DOHH2 (cell line): ENCODE measurements at regions not wholly inside any gene's neighbourhood (a gene's known extent, or its start where the extent isn't known, plus 50 kb on each side); places are given as distances from the start of the nearest gene placed in this dataset.

Source experiments
- H3F3A ChIP-seq: fragments of 200-600 bp; sonication (generic), shearing (Covaris generic); 2 replicates; pipeline ENCODE4 v1.6.0; 2016; ENCODE audit warnings: antibody characterized with exemption, mild to moderate bottlenecking; ENCODE audit not compliant: control insufficient read depth, insufficient read depth
- H3K27ac ChIP-seq: fragments of 200-600 bp; sonication (generic); 2 replicates; pipeline ENCODE4 v1.5.1; 2014; ENCODE audit warnings: low read depth, mild to moderate bottlenecking, low read length, moderate library complexity
- H3K27me3 ChIP-seq: fragments of 200-600 bp; sonication (generic); 2 replicates; pipeline ENCODE4 v1.6.1; 2014; ENCODE audit warnings: mild to moderate bottlenecking, low read length, mixed read lengths; ENCODE audit not compliant: control insufficient read depth
- H3K36me3 ChIP-seq: fragments of 200-600 bp; sonication (generic); 2 replicates; pipeline ENCODE4 v1.6.1; 2014; ENCODE audit warnings: mild to moderate bottlenecking, low read length, moderate library complexity, mixed read lengths; ENCODE audit not compliant: control insufficient read depth
- H3K4me1 ChIP-seq: fragments of 200-600 bp; sonication (generic); 2 replicates; pipeline ENCODE4 v1.6.1; 2014; ENCODE audit warnings: mild to moderate bottlenecking, low read length, mixed read lengths; ENCODE audit not compliant: control insufficient read depth
- H3K4me2 ChIP-seq: fragments of 200-600 bp; sonication (generic); 2 replicates; pipeline ENCODE4 v1.6.0; 2014; ENCODE audit warnings: mild to moderate bottlenecking, low read length, moderate library complexity
- H3K4me3 ChIP-seq: fragments of 200-600 bp; sonication (generic); 2 replicates; pipeline ENCODE4 v1.5.1; 2014; ENCODE audit warnings: mild to moderate bottlenecking, low read length, mixed read lengths
- H3K79me2 ChIP-seq: fragments of 200-600 bp; sonication (generic); 2 replicates; pipeline ENCODE4 v1.6.1; 2014; ENCODE audit warnings: mild to moderate bottlenecking, low read length, mixed read lengths; ENCODE audit not compliant: control insufficient read depth
- H3K9me2 ChIP-seq: fragments of 200-600 bp; sonication (generic); replicated peaks from 2 replicates; pipeline ENCODE4 v1.6.1; 2014; ENCODE audit warnings: mild to moderate bottlenecking, low read length, mixed read lengths; ENCODE audit not compliant: control insufficient read depth
- H3K9me3 ChIP-seq: fragments of 200-600 bp; sonication (generic); 2 replicates; pipeline ENCODE4 v1.6.1; 2014; ENCODE audit warnings: antibody characterized with exemption, low read length, mixed read lengths; ENCODE audit not compliant: control insufficient read depth, insufficient read depth
- H4K20me1 ChIP-seq: fragments of 200-600 bp; sonication (generic); 2 replicates; pipeline ENCODE4 v1.6.0; 2014; ENCODE audit warnings: low read depth, mild to moderate bottlenecking, antibody characterized with exemption, low read length, moderate library complexity; ENCODE audit not compliant: control insufficient read depth, insufficient read depth
- CTCF ChIP-seq: fragments of 200-600 bp; sonication (generic); IDR thresholded peaks from one replicate; pipeline ENCODE4 v1.5.1; 2014; ENCODE audit warnings: antibody characterized with exemption, mild to moderate bottlenecking, low read depth, low read length; ENCODE audit not compliant: poor library complexity, severe bottlenecking
- EZH2phosphoT487 ChIP-seq: fragments of 200-600 bp; sonication (generic); IDR thresholded peaks from 2 replicates; pipeline ENCODE4 v1.6.1; 2017; ENCODE audit warnings: borderline replicate concordance, mild to moderate bottlenecking, antibody characterized with exemption, low read length, moderate library complexity, mixed read lengths

GRCh38 chr3:115245899-115246298, 98.8 kb upstream of the ZBTB20 start:
- H3K27ac ChIP-seq = no peak overlapping the region
- H3K27me3 ChIP-seq = no peaks in the 10 kb centered on the region
- H3F3A ChIP-seq = no peaks in the 10 kb centered on the region
- no peak overlapping the region for H3K4me3 ChIP-seq
- TF ChIP-seq CTCF = no peak
- TF ChIP-seq EZH2phosphoT487 = no peak
- no peak overlapping the region for H3K4me2 ChIP-seq
- no peaks in the 10 kb centered on the region for H3K9me2 ChIP-seq
- H3K79me2 ChIP-seq = no peaks in the 10 kb centered on the region
- no peaks in the 10 kb centered on the region for H3K9me3 ChIP-seq
- no peaks in the 10 kb centered on the region for H4K20me1 ChIP-seq
- no peaks in the 10 kb centered on the region for H3K36me3 ChIP-seq
- no peaks in the 10 kb centered on the region for H3K4me1 ChIP-seq

DNA sequence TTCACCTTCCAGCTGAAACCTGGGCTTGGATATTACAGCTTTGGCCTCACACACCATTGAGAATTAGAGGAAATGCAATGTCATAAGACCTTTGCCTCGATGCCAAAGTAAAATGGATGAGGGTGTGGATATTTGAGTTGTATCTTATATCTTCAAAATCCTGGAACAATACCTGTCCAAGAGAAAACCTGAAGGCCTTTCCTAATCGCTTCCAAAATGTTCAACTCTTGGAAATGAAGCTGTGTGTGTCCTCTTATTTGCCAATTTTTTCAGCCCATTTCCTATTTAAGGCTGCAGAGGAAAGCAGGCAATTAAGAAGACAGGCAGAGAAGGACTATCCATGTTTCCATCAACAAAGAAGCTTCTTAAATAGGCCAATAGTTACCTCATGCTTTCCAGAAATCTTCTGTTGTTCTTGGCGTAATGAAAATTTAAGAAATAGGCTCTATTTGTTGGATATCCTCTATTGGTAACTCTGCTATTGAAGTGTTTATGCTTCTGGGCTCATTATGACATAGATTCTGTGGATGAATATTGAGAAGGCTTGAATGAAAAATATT, 99.5 kb upstream of the ZBTB20 start:
- no peaks in the 10 kb centered on the region for H3K4me1 ChIP-seq
- H3K4me3 ChIP-seq = no peak overlapping the region
- H3K9me2 ChIP-seq = no peaks in the 10 kb centered on the region
- no peaks in the 10 kb centered on the region for H3K36me3 ChIP-seq
- no peak overlapping the region for H3K4me2 ChIP-seq
- H4K20me1 ChIP-seq = no peaks in the 10 kb centered on the region
- TF ChIP-seq CTCF (no peak), EZH2phosphoT487 (no peak)
- H3K27me3 ChIP-seq = no peaks in the 10 kb centered on the region
- no peaks in the 10 kb centered on the region for H3K9me3 ChIP-seq
- no peaks in the 10 kb centered on the region for H3F3A ChIP-seq
- H3K27ac ChIP-seq = no peak overlapping the region
- no peaks in the 10 kb centered on the region for H3K79me2 ChIP-seq

GRCh38 chr3:115248274-115248673, 101.2 kb upstream of the ZBTB20 start:
- H3K79me2 ChIP-seq = no peaks in the 10 kb centered on the region
- no peaks in the 10 kb centered on the region for H3K4me1 ChIP-seq
- no peaks in the 10 kb centered on the region for H3K27me3 ChIP-seq
- H3F3A ChIP-seq = no peaks in the 10 kb centered on the region
- H3K9me3 ChIP-seq = no peaks in the 10 kb centered on the region
- TF ChIP-seq EZH2phosphoT487 (no peak), CTCF (no peak)
- H3K4me2 ChIP-seq = no peak overlapping the region
- H3K9me2 ChIP-seq = no peaks in the 10 kb centered on the region
- no peaks in the 10 kb centered on the region for H4K20me1 ChIP-seq
- no peak overlapping the region for H3K4me3 ChIP-seq
- no peak overlapping the region for H3K27ac ChIP-seq
- H3K36me3 ChIP-seq = no peaks in the 10 kb centered on the region
